Endothelial cell of umbilical vein (primary cell): ENCODE measurements at regions not wholly inside any gene's neighbourhood (a gene's known extent, or its start where the extent isn't known, plus 50 kb on each side); places are given as distances from the start of the nearest gene placed in this dataset.

Experiments
- CTCF ChIP-seq, 2 donors: IDR thresholded peaks; 1 replicate in 1 of 2; 2 replicates in 1 of 2; pipeline ENCODE4 v1.5.1; 2011; ENCODE audit warnings: low read length in 2 of 2, mild to moderate bottlenecking in 2 of 2, moderate library complexity in 2 of 2, control low read depth in 1 of 2, inconsistent platforms in 1 of 2, low read depth in 1 of 2; ENCODE audit not compliant: insufficient read depth in 1 of 2; ENCODE audit errors: extremely low read depth in 1 of 2
- EZH2 ChIP-seq: IDR thresholded peaks from 2 replicates; pipeline ENCODE4 v1.6.1; 2012; ENCODE audit warnings: borderline replicate concordance, low read depth, mild to moderate bottlenecking, moderate library complexity, low read length, inconsistent platforms; ENCODE audit not compliant: severe bottlenecking
- FOS ChIP-seq: IDR thresholded peaks from 2 replicates; pipeline ENCODE4 v1.6.1; 2011; ENCODE audit warnings: mild to moderate bottlenecking, low read length, moderate library complexity, borderline replicate concordance; ENCODE audit not compliant: insufficient read depth
- JUN ChIP-seq: IDR thresholded peaks from 2 replicates; pipeline ENCODE4 v1.6.1; 2011; ENCODE audit warnings: borderline replicate concordance, low read depth; ENCODE audit not compliant: insufficient read length, insufficient read depth
- POLR2A ChIP-seq: IDR thresholded peaks from 2 replicates; pipeline ENCODE4 v1.6.1; 2012; ENCODE audit warnings: low read depth, mild to moderate bottlenecking, control low read depth, low read length
- POLR2AphosphoS5 ChIP-seq: IDR thresholded peaks from 2 replicates; pipeline ENCODE4 v1.6.1; 2012; ENCODE audit warnings: low read depth, mild to moderate bottlenecking, control low read depth, low read length, moderate library complexity; ENCODE audit not compliant: insufficient read depth

- TF ChIP-seq CTCF (IDR thresholded peaks at IDR 0.05; ENCODE audit: extremely low read depth in 1 of 2, insufficient read depth in 1 of 2, low read depth in 1 of 2, low read length in 2 of 2) (no peak), EZH2 (no peak), POLR2A (no peak), JUN (no peak), POLR2AphosphoS5 (no peak), FOS (no peak)
Observed at GRCh38 chr2:78457269-78457668, 568.2 kb upstream of the REG3G start.
